NCI-H2171 treated with DMSO at 0.1 percent for 48 hours (cell line): ENCODE measurements at regions not wholly inside any gene's neighbourhood (a gene's known extent, or its start where the extent isn't known, plus 50 kb on each side); places are given as distances from the start of the nearest gene placed in this dataset.
"Not testable (repeated sequence)": the region's sequence is repeated elsewhere in the genome, so short reads cannot be mapped to it uniquely, and the experiment has no call there.

Experiments
- DNase-seq: peaks from one replicate; lab custom pipeline; 2025; lab: John Stamatoyannopoulos, UW

DNA sequence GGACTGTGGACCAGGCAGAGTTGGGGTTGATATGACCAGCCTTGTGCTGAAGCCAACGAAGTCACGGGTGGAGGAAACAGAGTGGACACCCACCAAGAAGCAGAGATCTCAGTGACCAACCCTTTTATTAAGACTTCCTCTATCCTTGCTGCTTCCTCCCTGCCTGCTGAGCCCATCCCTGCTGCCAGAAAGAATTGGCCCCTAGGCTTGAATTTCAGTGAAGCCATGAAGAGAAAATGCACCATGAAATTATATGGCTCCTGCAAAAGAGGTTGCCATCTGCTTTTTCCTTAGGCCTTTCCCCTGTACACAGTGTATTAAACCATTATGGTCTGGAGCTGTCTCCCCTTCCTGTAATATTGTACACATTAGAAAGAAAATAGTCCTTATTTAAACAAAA, 246.7 kb downstream of the HS3ST3B1 start:
- no peak for DNase-seq

DNA sequence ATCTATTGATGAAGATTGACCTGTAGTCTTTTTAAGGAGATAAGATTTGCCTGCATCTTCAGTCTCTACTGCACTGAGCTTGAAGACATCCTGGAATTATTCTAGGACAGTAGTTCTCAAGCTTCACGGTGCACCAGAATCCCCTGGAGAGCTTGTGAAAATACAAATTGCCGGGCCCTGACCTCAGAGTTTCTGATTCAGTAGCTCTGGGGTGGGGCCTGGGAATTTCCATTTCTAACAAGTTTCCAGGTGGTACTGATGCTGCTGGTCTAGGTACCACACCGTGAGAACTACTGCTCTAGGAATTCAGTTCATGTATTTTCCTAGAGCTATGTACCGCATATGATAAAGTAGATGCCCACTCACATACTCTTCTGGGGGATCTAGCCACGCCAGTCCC, 246.1 kb downstream of the HS3ST3B1 start:
- no peak for DNase-seq

DNA sequence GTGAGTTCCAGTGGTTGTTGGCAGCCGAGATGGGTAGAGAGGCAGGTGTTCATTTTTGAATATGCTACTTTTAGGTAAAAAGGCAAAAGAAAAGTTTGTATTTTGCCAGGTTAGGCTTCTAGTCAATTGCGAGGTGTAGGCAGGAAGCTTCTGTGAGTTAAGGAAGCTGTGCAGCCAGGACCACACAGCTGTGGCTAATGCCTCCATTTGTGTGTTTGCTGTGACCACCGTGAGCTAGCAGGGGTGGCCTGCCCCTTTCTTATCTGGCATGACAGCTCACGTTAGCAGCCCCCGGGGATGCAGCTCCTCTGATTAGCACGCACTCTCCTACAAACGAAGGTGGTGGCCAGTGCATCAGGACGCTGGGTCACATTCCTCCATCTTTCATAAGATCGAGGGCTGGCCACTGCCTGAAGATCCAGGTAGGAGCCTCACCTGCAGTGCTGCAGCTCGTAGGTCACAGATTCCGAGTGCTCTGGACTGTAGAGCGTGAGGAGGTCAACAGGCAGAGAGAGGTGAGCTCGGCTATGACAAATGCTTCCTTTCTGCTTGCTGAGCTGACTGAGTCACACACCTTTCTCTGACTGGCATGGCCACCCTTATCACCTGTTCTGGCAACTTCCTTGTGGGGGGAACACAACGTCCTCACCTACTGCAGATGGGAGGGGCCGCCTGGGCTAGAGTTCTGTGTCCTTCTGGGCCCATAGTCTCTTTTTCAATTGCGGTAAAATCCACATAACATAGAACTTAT, 244.4 kb downstream of the HS3ST3B1 start:
- no peak for DNase-seq

DNA sequence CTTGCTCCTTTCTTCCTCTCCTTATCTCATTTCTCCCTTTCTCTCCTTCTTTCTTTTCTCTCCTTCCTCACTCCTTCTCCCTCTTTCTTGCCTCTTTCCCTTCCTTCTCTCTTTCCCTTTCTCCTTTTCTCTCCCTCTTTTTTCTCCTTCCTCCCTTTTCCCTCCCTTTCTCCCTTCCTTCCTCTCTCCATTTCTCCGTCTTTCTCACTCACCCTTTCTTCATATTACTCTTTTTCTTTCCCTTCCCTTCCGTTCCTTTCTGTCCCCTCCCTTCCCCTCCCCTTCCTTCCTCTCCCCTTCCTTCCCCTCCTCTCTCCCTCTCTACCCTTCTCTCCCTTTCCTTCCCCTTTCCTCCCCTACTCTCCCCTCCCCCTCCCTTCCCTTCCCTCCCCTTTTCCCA, 240.8 kb downstream of the HS3ST3B1 start:
- no peak for DNase-seq

DNA sequence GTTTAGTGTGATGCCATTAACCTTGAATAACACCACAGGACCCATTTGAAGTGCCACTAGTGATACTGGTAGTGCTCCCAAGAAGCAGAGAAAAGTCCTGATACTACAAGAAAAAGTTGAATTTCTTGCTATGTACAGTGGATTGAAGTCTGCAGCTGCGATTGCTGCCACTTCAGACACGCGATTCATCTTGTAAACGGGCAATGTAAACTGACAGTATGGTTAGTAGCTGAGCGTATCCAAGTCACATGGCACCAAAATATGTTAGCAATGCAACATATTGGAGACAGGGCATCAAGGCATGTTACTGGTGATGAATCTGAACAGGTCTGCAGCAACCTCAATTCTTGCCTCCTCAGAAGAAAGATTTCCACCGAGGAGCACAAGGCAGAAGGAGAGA, 238.9 kb downstream of the HS3ST3B1 start:
- no peak for DNase-seq

DNA sequence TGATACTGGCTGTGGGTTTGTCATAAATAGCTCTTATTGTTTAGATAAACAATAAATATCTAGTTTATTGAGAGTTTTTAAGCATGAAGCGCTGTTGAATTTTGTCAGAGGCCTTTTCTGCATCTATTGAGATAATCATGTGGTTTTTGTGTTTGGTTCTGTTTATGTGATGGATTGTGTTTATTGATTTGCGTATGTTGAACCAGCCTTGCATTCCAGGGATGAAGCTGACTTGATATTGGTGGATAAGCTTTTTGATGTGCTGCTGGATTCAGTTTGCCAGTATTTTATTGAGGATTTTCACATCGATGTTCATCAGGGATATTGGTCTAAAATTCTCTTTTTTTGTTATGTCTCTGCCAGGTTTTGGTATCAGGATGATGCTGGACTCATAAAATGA, 231.4 kb downstream of the HS3ST3B1 start:
- DNase-seq = not testable (repeated sequence)

DNA sequence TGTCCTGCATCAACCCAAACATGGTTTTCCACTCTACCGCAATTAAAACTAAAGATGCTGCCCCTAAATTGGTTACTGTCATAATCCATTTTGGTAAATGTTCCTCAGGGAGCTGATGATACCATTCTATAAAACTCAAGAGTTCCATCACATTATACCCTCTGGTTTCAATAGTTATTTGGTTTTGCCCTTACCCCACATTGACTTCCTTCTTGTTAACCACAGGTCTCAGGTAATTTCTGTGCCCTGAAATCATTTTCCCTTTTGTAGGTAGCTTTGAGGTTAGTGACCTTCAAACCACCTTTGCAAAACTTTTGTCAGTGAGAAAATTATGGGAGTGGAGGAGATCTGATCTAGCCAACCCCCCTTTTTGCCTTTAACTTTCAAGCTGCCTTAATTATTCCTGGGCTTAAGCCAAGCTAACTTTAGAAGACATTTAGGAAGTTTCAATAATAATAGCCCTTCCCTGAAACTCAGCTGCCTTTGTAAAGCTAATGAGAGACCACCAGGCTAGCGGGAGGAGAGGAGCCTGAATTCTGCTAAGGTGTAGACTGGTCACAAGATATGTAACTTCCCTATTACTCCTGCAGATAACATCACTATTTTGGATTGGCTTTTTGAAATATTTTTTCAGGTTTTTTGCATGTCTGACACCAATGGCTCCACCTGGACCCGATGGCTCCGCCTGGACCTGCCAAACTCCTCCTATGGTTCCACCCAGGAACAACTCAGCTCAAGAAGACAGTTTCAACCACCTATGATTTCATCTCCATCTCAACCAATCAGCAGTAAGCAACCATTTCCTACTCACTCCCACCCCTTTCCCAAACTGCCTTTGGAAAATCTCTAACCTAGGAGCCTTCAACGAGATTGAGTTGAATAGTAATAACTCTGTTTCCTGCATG, 224.9 kb downstream of the HS3ST3B1 start:
- DNase-seq = no peak

DNA sequence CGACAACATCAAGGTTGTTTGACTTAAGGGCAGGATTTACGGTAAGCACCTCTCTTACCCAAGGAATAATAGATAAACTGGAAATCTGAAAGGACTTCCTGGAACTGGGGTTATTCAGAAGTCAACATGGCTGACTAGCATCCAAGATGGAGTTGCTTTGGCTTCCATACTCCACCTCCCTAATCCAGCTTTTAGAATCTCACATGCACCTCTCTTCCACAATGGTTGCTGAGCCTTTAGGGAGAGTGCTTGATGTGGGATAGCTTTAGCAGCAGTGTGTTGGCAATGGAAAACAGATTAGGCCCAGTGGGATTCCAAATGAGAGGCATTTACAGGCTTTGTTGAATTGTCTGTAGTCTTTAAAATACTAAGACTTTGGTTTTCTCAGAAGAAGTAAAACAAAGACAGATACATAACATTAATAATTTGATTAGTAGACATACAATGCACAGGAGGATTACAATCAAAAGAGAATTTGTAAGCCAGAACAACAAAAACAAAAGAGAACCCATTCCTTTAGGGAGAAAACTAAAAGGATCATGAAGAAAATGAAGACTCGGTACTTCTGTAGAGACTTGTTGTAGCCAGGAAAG, 222.0 kb downstream of the HS3ST3B1 start:
- DNase-seq = no peak

DNA sequence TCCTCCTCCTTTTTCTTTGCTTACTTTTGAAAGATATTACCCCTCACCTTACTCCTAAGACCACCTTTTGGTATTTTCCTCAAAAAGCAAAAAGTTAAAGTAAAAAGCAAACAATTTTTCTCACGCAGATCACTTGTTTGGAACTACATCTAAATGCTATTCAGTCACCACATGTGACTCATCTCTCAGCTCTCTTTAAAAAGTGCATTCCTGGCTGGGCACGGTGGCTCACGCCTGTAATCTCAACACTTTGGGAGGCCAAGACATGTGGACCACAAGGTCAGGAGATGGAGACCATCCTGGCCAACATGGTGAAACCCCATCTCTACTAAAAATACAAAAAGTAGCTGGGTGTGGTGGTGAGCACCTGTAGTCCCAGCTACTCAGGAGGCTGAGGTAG, 218.0 kb downstream of the HS3ST3B1 start:
- not testable (repeated sequence) for DNase-seq

DNA sequence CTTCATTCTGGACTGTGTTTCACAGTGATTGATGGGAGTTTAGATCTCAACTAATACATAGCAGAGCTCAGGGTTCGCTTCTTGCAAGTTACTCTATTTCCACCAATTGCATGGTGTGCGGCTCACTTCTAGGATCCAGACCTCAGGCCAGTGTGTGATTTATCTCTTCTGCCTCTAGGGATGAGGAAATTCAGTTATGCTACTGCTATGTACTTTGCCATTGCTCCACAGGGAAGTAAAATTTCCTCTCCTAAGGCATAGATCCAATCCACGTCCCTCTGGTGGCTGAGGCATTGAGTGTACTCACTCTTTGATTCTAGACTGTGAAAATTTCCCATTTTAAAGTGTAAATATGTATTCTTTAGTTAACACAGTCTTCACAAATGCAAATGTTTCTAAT, 214.1 kb downstream of the HS3ST3B1 start:
- DNase-seq = no peak

DNA sequence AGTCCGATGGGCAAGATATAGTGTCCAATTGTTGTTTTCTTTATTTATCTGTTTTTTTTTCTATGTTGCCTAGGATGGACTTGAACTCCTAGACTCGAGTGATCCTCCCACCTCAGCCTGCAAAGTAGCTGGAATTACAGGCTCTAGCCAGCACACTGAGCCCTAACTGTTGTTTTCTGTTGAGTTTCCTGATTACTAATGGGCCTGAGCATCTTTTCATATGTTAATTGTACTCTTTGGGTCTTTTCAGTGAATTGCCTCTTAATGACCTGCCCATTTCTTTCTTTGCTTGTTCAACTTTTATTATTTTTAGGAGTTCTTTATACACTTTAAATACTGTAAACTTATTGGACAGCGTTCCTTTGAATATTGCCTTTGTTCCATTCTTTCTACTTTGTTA, 213.0 kb downstream of the HS3ST3B1 start:
- DNase-seq = no peak

DNA sequence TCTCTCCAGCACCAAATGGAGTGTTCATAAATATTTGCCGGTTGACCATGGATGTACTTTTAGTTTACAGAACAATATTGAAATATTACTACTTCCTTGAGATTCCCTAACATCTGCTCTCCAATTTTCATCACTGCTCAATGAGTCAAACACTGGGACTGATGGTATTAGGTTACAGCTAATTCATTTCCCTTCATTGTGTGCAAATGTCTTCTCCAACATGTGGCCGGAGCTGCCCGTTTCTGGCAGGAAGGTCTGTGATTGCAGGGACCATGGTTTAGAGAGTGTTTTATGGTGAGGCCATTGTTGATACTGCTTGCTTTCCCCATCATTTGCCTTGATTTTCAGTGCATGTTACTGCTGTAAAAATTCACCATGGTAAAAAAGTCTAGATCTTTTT, 209.3 kb downstream of the HS3ST3B1 start:
- no peak for DNase-seq

DNA sequence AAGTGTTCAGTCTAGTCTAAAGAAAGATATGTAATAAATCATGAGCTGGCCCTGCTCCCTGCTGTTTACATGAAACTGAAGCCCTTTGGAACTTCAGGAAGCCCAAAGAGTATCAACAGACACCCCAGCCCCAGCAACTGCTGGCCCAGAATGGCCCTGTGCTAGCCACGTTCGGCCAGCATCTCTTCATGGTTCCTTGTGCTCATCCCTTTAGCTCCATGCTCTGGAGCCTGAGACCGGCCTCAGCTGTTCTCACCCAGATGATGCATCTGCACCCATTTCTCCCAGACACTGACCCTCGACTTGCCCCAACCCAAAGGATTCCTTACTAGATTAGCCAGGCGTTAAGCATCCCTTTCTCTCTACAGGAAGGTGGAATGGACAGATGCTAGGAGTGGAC, 207.3 kb downstream of the HS3ST3B1 start:
- no peak for DNase-seq

DNA sequence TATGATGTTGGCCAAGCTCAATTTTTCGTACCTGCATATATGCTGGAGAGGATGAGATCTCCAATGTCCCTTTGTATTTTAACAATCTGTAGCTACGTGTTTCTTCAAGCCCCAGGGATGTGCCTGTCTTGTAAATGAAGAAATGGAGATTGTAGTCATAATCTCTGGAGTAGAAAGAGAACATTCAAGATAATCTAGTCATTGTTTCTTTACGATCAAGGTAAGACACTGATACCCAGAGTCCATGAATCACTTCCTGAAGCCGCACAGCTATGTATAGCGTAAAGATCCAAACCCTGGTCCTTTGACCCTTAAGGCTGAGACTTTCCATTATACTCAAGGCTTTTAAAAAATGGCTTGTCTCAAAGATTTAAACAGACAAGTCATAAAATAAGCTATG, 205.5 kb downstream of the HS3ST3B1 start:
- DNase-seq = no peak

DNA sequence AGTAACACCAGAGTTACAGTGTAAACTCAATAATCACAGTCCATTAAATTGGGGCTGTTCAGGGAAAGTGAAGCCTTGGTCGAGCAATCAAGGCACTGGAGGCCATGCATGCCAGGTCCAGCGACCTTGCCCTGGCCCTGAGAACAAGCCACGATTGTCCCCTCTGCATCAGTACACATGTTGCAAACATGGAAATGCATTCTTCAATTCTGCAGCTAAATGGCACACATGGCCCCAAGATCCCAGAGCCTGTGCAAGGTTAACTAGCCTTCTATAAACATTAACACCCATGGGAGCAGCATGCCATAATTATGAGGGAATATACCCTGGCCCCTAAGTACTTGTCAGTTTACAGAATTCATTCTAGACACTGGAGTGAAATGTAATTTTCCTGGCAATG, 204.7 kb downstream of the HS3ST3B1 start:
- no peak for DNase-seq

DNA sequence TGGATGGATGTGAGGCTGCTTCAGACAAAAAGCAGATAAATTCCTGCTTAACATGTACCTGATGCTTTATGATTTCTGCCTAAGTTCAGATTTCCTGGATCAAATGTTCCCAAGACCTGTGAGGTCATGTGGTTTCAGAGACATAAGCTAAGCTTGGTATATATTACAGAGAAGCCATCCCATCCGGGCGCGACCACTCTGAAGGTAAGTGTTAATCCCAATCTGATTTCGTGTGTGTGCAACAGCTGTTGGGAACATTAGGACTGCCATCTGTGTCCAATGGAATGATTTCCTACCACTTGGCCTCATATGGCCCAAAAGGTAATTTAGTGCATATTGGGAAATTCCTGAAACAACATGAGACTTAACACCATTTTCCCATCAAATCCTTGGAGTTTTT, 199.1 kb downstream of the HS3ST3B1 start:
- DNase-seq = no peak

DNA sequence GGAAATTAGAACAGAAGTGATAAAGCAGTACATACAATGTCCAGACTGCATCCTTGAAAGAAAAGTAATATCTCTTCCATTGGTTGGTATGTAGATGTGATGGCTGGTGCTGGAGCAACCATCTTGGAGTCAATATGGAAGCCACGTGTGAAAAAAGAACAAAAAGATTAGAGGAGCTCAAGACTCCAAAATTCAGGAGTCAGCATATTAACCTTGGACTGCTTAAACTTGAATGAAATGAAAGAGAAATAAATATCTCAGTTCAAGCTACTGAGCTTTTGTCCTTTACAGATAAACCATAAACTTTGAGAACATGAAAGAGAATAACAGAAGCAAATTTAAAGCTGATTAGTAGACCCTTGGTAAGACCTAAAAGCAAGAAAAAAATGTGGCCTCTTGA, 197.9 kb downstream of the HS3ST3B1 start:
- DNase-seq = no peak

DNA sequence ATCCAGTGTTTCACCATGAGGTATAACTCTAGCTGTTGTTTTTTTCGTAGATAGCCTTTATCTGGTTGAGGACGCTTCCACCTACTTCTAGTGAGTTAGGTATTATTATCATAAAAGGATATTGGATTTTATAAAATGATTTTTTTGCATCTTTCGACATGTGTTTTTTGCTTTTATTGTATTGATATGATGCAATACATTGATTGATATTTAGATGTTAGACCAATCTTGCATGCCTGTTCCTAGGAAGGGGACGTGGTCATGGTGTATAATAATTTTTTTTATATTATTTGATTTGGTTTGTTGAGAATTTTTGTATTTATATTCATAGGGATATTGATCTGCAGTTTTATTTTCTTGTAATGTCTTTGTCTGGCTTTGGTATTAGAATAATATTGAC, 193.3 kb downstream of the HS3ST3B1 start:
- DNase-seq = no peak

DNA sequence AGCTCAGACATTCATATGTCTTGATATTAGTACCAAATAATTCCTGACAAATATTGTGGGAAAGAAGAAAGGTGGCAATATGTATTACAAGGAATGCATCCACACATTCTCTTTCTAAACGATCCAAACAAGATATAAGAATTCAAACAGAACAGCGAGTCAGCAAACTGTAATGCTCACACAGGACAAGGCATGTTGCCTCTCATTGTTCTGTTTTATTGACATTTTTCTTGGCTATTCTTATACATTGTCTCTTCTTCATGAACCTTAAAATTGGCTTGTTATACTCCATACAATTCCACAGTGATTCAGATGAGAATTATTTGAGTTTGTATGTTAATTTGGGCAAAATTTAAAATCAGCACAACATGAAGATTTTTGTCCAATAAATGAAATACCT, 189.1 kb downstream of the HS3ST3B1 start:
- no peak for DNase-seq

DNA sequence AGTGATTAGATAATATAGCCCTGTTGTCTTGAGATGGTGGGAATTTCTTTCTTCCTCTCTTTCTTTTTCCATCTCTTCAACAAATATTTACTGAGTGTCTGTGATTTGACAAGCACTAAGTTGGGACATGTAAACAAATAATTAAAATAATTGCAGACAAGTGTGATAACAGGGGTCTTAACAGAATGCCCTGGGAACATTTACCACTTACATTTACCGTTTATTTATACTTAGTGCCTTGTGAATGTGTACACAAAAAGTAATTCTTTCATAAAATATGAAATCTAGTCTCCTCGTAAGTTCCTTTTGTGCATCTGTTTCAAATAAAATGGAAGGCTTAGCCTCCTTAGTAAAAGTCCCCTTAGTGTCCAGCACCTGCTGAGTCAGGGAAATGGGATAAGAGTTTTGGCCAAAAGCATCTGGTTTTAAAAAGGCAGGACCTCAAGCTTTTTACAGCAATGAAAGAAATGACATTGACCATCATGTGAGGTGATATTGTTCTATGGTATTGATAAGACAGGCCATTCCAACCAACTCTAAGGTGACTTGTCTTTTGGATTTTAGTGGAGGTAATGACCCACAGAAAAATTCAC, 188.2 kb downstream of the HS3ST3B1 start:
- DNase-seq = no peak

DNA sequence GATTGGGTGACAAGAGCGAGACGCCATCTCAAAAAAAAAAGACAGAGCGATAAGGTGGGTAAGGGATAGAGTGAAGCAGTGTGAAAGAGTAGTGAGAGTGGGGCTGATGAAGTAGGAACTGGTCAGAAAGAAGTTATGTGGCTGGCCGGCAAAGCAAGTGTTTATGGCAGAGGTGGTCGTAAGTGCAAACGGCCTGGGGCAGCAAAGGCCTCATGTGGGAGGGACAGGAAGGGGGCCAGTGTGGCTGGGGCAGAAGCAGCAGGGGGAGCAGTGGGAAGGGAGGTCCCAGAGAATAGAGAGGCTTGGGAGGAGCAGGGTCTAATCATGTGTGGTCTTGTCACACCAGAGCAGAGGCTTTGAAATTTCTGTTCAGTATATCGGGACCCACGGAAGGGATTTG, 186.2 kb downstream of the HS3ST3B1 start:
- DNase-seq = no peak

DNA sequence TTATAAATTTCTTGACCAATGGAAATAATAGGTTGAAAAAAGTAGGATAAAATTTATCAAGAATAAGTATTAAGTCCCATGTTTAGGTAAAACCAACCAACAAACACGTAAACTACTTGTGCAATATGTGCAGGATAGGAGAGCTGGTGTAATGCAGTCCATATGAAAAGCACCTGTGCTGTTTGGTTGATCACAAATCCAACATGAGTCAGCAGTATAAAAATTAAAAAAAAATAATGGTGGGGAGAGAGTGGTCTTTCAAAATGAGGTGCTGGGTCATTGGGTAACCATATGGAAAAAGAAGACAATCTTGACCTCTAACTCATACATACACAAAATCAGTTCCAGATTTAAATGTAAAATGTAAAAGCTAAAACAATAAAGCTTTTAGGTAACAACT, 181.8 kb downstream of the HS3ST3B1 start:
- DNase-seq = no peak

DNA sequence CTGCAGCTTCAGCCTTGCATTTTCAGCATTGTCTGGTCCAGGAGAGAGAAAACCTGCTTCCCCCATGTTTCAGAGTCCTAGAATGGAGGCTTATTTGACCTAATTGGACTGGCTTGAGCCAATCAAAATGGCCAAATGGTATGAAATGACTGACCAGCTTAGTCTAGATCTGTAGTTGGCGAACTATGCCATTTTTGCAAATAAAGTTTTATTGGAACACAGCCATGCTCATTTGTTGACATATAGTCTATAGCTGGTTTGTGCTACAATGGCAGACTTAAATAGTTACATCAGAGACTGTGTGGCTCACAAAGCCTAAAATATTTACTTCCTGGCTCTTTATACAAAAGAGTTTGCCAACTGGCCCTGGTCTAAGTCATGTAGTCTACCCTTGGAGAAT, 180.8 kb downstream of the HS3ST3B1 start:
- DNase-seq = no peak
